HL-60 (cell line): ENCODE measurements at regions not wholly inside any gene's neighbourhood (a gene's known extent, or its start where the extent isn't known, plus 50 kb on each side); places are given as distances from the start of the nearest gene placed in this dataset.

ENCODE experiments used
- DNase-seq, 2 experiments: peaks; one replicate each; pipeline ENCODE4 v3.0.0-alpha.2; 2010 to 2020; ENCODE audit warnings: low read depth in 1 of 2, low spot score in 1 of 2
- H3K27ac ChIP-seq: fragments of 250-450 bp; sonication (Bioruptor Pico); replicated peaks from 2 replicates; pipeline ENCODE4 v1.5.1; 2020; ENCODE audit warnings: mild to moderate bottlenecking, moderate library complexity
- H3K27me3 ChIP-seq: fragments of 250-450 bp; sonication (Bioruptor Pico); 2 replicates; pipeline ENCODE4 v1.5.1; 2021; ENCODE audit warnings: mild to moderate bottlenecking, moderate library complexity; ENCODE audit not compliant: insufficient read depth, poor library complexity, severe bottlenecking
- H3K4me3 ChIP-seq: replicated peaks from 2 replicates; pipeline ENCODE4 v1.5.1; 2011; ENCODE audit warnings: mild to moderate bottlenecking, control low read depth, low read length; ENCODE audit not compliant: insufficient read depth
- GABPA ChIP-seq: IDR thresholded peaks from 2 replicates; pipeline ENCODE4 v1.6.1; 2012; ENCODE audit warnings: low read depth
- POLR2AphosphoS5 ChIP-seq: IDR thresholded peaks from 2 replicates; pipeline ENCODE4 v1.6.1; 2012; ENCODE audit warnings: low read depth
- SPI1 ChIP-seq: IDR thresholded peaks from 2 replicates; pipeline ENCODE4 v1.6.1; 2012; ENCODE audit warnings: low read depth, mild to moderate bottlenecking, borderline replicate concordance
- TF ChIP-seq, protein P1 (sequence below): IDR thresholded peaks from 2 replicates; pipeline ENCODE4 v1.6.1; 2012; ENCODE audit warnings: low read depth; ENCODE audit not compliant: insufficient replicate concordance
- TF ChIP-seq, protein P2 (sequence below): IDR thresholded peaks from one replicate; pipeline ENCODE4 v1.5.1; 2011; ENCODE audit warnings: low read length, control low read depth, inconsistent platforms; ENCODE audit not compliant: insufficient read depth

DNA sequence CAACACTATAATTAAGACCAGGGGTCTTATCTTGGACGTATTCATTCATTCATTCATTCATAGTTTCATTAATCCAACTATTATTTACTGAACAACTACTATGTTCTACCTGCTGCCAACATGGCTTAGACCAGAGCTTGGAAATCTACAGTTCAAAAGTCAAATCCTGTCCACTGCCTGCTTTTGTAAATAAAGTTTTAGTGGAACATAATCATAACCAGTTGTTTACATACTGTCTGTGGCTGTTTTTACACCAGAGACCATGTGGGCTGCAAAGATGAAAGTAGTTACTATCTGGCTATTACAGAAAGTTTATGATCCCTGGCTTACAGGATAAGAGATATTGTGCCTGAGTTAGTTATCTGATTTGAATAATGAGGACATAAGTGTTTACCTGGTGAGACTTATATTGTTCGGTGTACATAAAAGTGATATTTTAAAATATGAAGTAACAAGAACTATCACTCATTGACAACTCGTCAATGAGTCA, 567.7 kb downstream of the TFAP2B start:
- Histone ChIP-seq H3K27ac (no peak overlapping the region), H3K27me3 (no peaks in the 10 kb centered on the region), H3K4me3 (no peak overlapping the region)
- DNase-seq, result no peak
- TF ChIP-seq, protein P1, sequence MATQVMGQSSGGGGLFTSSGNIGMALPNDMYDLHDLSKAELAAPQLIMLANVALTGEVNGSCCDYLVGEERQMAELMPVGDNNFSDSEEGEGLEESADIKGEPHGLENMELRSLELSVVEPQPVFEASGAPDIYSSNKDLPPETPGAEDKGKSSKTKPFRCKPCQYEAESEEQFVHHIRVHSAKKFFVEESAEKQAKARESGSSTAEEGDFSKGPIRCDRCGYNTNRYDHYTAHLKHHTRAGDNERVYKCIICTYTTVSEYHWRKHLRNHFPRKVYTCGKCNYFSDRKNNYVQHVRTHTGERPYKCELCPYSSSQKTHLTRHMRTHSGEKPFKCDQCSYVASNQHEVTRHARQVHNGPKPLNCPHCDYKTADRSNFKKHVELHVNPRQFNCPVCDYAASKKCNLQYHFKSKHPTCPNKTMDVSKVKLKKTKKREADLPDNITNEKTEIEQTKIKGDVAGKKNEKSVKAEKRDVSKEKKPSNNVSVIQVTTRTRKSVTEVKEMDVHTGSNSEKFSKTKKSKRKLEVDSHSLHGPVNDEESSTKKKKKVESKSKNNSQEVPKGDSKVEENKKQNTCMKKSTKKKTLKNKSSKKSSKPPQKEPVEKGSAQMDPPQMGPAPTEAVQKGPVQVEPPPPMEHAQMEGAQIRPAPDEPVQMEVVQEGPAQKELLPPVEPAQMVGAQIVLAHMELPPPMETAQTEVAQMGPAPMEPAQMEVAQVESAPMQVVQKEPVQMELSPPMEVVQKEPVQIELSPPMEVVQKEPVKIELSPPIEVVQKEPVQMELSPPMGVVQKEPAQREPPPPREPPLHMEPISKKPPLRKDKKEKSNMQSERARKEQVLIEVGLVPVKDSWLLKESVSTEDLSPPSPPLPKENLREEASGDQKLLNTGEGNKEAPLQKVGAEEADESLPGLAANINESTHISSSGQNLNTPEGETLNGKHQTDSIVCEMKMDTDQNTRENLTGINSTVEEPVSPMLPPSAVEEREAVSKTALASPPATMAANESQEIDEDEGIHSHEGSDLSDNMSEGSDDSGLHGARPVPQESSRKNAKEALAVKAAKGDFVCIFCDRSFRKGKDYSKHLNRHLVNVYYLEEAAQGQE, result no peak
- no peak for TF ChIP-seq GABPA

DNA sequence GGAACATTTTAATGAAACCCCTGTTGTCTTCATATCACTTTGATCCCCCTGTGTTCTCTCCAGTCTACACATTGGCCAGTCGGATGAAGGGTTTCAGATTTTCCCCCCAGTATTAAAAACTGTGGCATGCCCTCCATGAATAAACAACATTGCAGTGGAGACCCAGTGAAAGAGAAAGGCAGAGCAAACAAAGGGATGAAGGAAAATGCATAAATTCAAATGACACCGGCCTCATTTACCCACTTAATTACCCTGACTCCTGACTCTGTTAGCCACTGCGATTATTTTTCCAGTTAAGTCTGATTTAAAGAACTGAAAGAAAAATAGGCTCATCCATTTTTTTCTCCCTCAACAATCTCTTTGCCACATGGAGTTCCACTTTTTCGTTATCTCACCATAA, 569.2 kb downstream of the TFAP2B start:
- H3K27me3 ChIP-seq, result no peaks in the 10 kb centered on the region
- TF ChIP-seq GABPA, result no peak
- TF ChIP-seq, protein P1, result no peak
- TF ChIP-seq, protein P2, sequence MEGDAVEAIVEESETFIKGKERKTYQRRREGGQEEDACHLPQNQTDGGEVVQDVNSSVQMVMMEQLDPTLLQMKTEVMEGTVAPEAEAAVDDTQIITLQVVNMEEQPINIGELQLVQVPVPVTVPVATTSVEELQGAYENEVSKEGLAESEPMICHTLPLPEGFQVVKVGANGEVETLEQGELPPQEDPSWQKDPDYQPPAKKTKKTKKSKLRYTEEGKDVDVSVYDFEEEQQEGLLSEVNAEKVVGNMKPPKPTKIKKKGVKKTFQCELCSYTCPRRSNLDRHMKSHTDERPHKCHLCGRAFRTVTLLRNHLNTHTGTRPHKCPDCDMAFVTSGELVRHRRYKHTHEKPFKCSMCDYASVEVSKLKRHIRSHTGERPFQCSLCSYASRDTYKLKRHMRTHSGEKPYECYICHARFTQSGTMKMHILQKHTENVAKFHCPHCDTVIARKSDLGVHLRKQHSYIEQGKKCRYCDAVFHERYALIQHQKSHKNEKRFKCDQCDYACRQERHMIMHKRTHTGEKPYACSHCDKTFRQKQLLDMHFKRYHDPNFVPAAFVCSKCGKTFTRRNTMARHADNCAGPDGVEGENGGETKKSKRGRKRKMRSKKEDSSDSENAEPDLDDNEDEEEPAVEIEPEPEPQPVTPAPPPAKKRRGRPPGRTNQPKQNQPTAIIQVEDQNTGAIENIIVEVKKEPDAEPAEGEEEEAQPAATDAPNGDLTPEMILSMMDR, result no peak
- TF ChIP-seq POLR2AphosphoS5, result no peak
- TF ChIP-seq SPI1, result no peak
- no peak for DNase-seq
- no peak overlapping the region for H3K27ac ChIP-seq
- H3K4me3 ChIP-seq, result no peak overlapping the region

DNA sequence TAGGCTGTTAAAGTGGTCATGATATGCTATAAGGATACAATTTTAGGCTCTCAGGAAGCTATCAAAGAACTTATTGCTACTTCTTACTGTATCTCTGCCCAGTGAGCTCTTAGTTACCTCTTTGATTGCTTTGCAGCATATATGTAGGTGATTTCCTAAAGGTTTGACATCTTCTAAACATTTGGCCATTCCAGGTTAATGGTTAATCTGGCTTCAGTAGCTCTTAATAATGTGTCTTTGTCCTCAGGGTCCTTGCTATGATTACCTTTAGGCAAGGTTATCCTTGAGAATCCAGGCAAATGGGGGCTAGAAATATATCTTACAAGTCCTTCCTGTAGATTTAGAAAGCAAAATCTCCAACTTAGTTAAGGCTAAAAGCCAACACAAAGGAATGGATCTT, 575.4 kb downstream of the TFAP2B start:
- Histone ChIP-seq H3K27ac (no peak overlapping the region), H3K4me3 (no peak overlapping the region), H3K27me3 (no peaks in the 10 kb centered on the region)
- TF ChIP-seq GABPA (no peak), POLR2AphosphoS5 (no peak), SPI1 (no peak)
- TF ChIP-seq, protein P1, result no peak
- TF ChIP-seq, protein P2, result no peak
- no peak for DNase-seq
